ENCODE measurements at regions not wholly inside any gene's neighbourhood (a gene's known extent, or its start where the extent isn't known, plus 50 kb on each side); places are given as distances from the start of the nearest gene placed in this dataset.

- no peak for TF ChIP-seq TAF1 (IDR thresholded peaks at IDR 0.05; ENCODE audit: low read depth)
- no peak for TF ChIP-seq EGR1 (IDR thresholded peaks at IDR 0.05)
- no peak for TF ChIP-seq NFIC (IDR thresholded peaks at IDR 0.05)
- no peak for TF ChIP-seq ZBTB7A (IDR thresholded peaks at IDR 0.05; ENCODE audit: low read depth)
- no peak for TF ChIP-seq MAX (IDR thresholded peaks at IDR 0.05)
- no peak for TF ChIP-seq EP300 (IDR thresholded peaks at IDR 0.05; ENCODE audit: borderline replicate concordance)
- TF ChIP-seq REST (IDR thresholded peaks at IDR 0.05; ENCODE audit: low read depth): no peak
- TF ChIP-seq USF1 (IDR thresholded peaks at IDR 0.05): no peak
- TF ChIP-seq RAD21 (IDR thresholded peaks at IDR 0.05; ENCODE audit: low read depth): no peak
- TF ChIP-seq CREB1 (IDR thresholded peaks at IDR 0.05; ENCODE audit: low read depth): no peak
- no peak for TF ChIP-seq YY1 (IDR thresholded peaks at IDR 0.05; ENCODE audit: low read depth)
These were observed 282.7 kb upstream of the ADGRL2 start for GRCh38 chr1:81517987-81518386.
